Gastrocnemius medialis (tissue), 4 donors: ENCODE measurements at regions not wholly inside any gene's neighbourhood (a gene's known extent, or its start where the extent isn't known, plus 50 kb on each side); places are given as distances from the start of the nearest gene placed in this dataset.

Experiments
- ATAC-seq, 2 donors: fragments of 150-250 bp; one replicate each; pipeline ENCODE4 v1.9.1; 2016
- DNase-seq, 2 donors: peaks; one replicate each; pipeline ENCODE4 v3.0.0-alpha.2; 2019
- H3K27ac ChIP-seq, 4 donors: fragments of 200-600 bp; sonication (generic); 1 replicate in 1 of 4; 2 replicates in 3 of 4; pipeline ENCODE4 v1.5.1; 2016 to 2018; ENCODE audit warnings: mild to moderate bottlenecking in 2 of 4, moderate library complexity in 1 of 4
- H3K27me3 ChIP-seq, 3 donors: fragments of 200-600 bp; sonication (generic) in 2 of 3; 1 replicate in 1 of 3; 2 replicates in 2 of 3; pipeline versions ENCODE4 v1.5.1 to v1.6.0; 2016 to 2019; ENCODE audit warnings: mild to moderate bottlenecking in 1 of 3, moderate library complexity in 1 of 3
- H3K36me3 ChIP-seq, 2 donors: fragments of 200-600 bp; sonication (generic) in 1 of 2; one replicate each; pipeline ENCODE4 v1.5.1; 2017 to 2018
- H3K4me1 ChIP-seq, 2 donors: fragments of 200-600 bp; sonication (generic) in 1 of 2; one replicate each; pipeline ENCODE4 v1.5.1; 2016 to 2017; ENCODE audit warnings: mild to moderate bottlenecking in 2 of 2
- H3K4me3 ChIP-seq, 4 donors: fragments of 200-600 bp; sonication (generic) in 3 of 4; 1 replicate in 1 of 4; 2 replicates in 3 of 4; pipeline ENCODE4 v1.5.1; 2016 to 2019; ENCODE audit warnings: mild to moderate bottlenecking in 2 of 4
- H3K9me3 ChIP-seq, 3 donors: fragments of 200-600 bp; sonication (generic) in 2 of 3; 1 replicate in 1 of 3; 2 replicates in 2 of 3; pipeline ENCODE4 v1.5.1; 2016 to 2019
- CTCF ChIP-seq, 5 experiments: fragments of 450-650 bp in 3 of 5; fragments of 200-600 bp in 2 of 5; sonication (generic) in 2 of 5; IDR thresholded peaks in 4 of 5; conservative IDR thresholded peaks in 1 of 5; 1 replicate in 4 of 5; 2 replicates in 1 of 5; pipeline ENCODE4 v1.5.1; 2016 to 2019; ENCODE audit warnings: antibody characterized with exemption in 5 of 5, mild to moderate bottlenecking in 3 of 5, moderate library complexity in 3 of 5
- POLR2A ChIP-seq, 2 donors: fragments of 450-650 bp; IDR thresholded peaks; one replicate each; pipeline ENCODE4 v1.6.1; 2017; ENCODE audit warnings: antibody characterized with exemption in 2 of 2, mild to moderate bottlenecking in 2 of 2, moderate library complexity in 2 of 2
- in situ Hi-C, 4 donors: fragments of 200-750 bp; cut with MboI; loops; one replicate each; pipeline versions ENCODE4 v1.15.0 to v1.8.0; 2017; ENCODE audit warnings: low sequenced_read_pairs in 4 of 4
- intact Hi-C: fragments of 100-400 bp; cut with DNase I; formaldehyde crosslinking; loops from one replicate; pipeline ENCODE4 v1.15.1; 2023; ENCODE audit warnings: low total_unique reads

GRCh38 chr2:225164401-225165050 lies 122.3 kb upstream of the DOCK10 start:
- in situ Hi-C loops (no loop called here), intact Hi-C loops (no loop called here)
- Histone ChIP-seq H3K9me3 (no peaks in the 10 kb centered on the region), H3K4me1 (no peaks in the 10 kb centered on the region), H3K27ac (no peak overlapping the region), H3K36me3 (no peaks in the 10 kb centered on the region), H3K4me3 (no peak overlapping the region), H3K27me3 (no peaks in the 10 kb centered on the region)
- TF ChIP-seq POLR2A (IDR thresholded peaks at IDR 0.05) (no peak), CTCF (IDR thresholded peaks at IDR 0.05 in 4 of 5, conservative IDR thresholded peaks at IDR 0.05 in 1 of 5) (no peak)
- DNase-seq = no peak
- no peak for ATAC-seq

DNA sequence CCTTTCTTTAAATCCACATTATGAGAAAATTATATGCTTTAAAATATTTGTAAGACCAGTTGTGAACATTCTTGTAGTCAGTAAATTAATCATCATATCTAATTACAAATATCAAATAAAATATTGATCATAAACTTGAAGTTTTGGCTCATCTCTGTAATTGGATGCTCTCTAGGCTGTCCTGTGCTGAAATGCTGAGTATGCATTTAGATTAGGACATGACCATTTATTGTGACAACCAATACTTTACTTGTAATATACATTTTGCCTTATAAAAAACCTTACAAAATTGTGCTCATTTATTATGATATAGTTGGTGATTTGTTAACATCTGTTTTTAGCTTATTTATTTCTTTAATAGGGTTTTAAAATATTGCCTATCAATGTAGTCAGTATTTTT lies 116.1 kb upstream of the DOCK10 start:
- Histone ChIP-seq H3K9me3 (no peaks in the 10 kb centered on the region), H3K4me1 (no peaks in the 10 kb centered on the region), H3K4me3 (no peak overlapping the region), H3K27ac (no peak overlapping the region), H3K36me3 (no peaks in the 10 kb centered on the region), H3K27me3 (no peaks in the 10 kb centered on the region)
- no peak for DNase-seq
- in situ Hi-C loops = no loop called here
- intact Hi-C loops = no loop called here
- TF ChIP-seq POLR2A (IDR thresholded peaks at IDR 0.05) = no peak
- no peak for TF ChIP-seq CTCF (IDR thresholded peaks at IDR 0.05 in 4 of 5, conservative IDR thresholded peaks at IDR 0.05 in 1 of 5)
- no peak for ATAC-seq

DNA sequence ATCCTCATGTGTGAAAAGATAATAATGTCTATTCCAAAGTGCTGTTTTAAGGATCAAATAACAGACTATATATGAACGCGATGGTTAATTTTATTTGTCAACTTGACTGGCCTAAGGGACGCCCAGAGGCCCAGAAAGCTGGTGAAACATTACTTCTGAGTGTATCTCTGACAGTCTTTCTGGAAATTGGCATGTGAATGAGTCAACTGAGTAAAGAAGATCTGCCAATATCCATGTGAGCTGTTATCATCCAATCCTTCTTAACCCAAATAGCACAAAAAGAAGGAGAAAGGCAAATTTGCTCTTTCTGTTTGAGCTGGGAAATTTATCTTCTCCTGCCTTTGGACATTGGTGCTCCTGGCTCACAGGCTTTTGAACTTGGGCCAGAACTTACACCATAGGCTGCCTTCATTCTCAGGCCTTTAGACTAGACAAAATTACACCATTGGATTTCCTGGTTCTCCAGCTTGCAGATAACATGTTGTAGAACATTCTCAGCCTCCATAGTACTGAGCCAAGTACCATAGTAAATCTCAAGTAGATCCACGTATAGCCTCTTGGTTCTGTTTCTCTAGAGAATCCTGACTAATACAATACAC lies 114.7 kb upstream of the DOCK10 start:
- Histone ChIP-seq H3K36me3 (no peaks in the 10 kb centered on the region), H3K27me3 (no peaks in the 10 kb centered on the region), H3K4me3 (no peak overlapping the region), H3K27ac (no peak overlapping the region), H3K4me1 (no peaks in the 10 kb centered on the region), H3K9me3 (no peaks in the 10 kb centered on the region)
- no peak for TF ChIP-seq POLR2A (IDR thresholded peaks at IDR 0.05)
- TF ChIP-seq CTCF (IDR thresholded peaks at IDR 0.05 in 4 of 5, conservative IDR thresholded peaks at IDR 0.05 in 1 of 5) = no peak
- in situ Hi-C loops = no loop called here
- intact Hi-C loops = no loop called here
- ATAC-seq (no peak), DNase-seq (no peak)

- TF ChIP-seq POLR2A (IDR thresholded peaks at IDR 0.05) = no peak
- no peak for TF ChIP-seq CTCF (IDR thresholded peaks at IDR 0.05 in 4 of 5, conservative IDR thresholded peaks at IDR 0.05 in 1 of 5)
Measured at GRCh38 chr2:225140723-225141122, 98.5 kb upstream of the DOCK10 start.

More at GRCh38 chr2:225140723-225141122, 98.5 kb upstream of the DOCK10 start:
- Histone ChIP-seq H3K36me3 (no peaks in the 10 kb centered on the region), H3K27ac (no peak overlapping the region), H3K4me1 (no peaks in the 10 kb centered on the region), H3K9me3 (no peaks in the 10 kb centered on the region), H3K27me3 (no peaks in the 10 kb centered on the region), H3K4me3 (no peak overlapping the region)
- ATAC-seq = no peak
- in situ Hi-C loops = no loop called here
- DNase-seq = no peak
- intact Hi-C loops = no loop called here
